ENCODE measurements at regions not wholly inside any gene's neighbourhood (a gene's known extent, or its start where the extent isn't known, plus 50 kb on each side); places are given as distances from the start of the nearest gene placed in this dataset.

DNA sequence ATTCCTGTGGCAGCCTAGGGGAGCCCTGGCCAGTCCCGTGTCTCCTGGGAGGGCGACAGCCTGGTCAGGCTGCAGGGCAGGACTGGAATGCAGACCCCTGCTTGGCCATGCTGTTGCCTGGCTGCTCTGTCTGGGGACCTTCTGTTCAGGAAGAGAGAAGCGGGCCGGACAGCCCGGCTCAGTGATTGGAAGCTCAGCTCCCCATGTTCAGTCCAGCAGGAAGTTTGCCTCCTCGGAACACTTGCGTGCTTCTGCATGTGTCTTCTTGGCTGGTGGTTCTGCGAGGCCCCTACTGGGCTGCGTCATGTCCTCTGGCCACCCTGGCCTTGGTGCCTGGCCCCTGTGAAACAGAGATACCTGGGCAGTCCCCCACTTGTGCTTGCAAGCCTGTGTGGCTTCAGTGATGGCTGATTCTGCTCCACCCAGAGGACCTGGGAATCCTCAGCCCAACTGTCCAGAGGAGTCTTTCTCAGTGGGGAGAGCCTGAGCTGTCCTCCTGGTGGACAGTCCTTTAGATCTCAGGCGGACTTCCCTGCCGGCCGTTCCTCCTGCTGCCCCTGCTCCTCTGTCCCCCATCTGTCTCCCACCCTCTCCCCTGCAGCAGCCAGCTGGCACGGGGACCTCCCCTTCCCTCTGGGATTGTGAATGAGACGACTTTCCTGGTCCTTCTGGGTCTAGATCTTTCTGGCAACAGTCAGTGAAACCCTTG is 279.5 kb downstream of the SEC14L1 start:
- no peak for DNase-seq (ENCODE audit: low spot score)

DNA sequence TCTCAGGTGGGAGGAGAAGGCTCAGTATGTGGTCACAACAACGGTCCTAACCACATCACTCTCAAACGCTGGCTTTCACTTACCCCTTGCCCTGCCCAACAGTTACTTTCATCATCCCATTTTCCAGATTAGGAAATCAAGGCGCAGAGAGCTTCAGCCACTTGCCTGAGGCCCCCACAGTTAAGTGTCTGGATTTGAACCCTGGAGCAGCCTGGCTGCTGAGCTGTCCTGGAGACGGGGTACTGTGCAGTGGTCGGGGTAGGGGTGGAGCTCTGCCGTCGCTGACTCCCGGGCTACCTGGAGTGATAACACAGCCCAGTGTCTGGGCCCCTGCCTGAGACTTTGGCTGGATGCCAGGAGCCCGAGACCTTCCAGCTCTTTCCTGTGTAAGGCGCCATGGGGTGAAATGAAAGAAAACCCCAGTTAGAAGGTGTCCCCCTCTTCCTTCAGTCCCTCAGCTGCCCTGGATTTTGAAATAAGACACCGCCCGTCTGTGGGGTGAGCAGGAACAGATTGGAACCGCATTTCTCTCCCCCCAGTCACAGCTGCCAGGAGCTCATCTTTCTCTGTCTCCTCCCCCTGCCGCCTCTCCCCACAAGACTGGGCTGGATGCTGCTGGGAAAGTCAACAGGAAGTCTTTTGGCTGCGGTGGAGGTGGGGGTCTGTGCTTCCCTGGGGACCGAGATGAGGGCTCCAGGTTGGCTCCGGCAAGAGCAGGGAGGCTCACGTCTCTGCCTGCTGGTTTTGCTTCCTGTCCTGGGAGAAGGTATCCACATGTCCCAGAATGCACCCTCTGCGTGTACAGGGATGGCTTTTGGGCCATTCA is 280.2 kb downstream of the SEC14L1 start:
- peak; percentile 75 for DNase-seq (ENCODE audit: low spot score)

DNA sequence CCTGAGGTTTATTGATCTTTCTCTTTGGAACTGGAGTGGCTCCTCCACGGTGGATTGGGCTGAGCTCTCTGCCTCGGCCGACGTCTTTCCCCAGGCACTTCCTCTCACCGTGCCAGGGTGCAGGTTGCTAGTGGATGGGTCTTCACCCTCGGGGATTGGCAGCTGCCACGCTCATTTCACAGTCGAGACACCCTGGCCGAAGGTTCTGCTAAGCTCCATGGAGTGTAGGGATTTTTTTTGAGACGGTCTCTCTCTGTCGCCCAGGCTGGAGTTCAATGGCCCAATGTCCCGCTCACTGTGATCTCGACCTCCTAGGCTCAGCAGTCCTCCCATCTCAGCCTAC is 280.8 kb downstream of the SEC14L1 start:
- no peak for DNase-seq (ENCODE audit: low spot score)

DNA sequence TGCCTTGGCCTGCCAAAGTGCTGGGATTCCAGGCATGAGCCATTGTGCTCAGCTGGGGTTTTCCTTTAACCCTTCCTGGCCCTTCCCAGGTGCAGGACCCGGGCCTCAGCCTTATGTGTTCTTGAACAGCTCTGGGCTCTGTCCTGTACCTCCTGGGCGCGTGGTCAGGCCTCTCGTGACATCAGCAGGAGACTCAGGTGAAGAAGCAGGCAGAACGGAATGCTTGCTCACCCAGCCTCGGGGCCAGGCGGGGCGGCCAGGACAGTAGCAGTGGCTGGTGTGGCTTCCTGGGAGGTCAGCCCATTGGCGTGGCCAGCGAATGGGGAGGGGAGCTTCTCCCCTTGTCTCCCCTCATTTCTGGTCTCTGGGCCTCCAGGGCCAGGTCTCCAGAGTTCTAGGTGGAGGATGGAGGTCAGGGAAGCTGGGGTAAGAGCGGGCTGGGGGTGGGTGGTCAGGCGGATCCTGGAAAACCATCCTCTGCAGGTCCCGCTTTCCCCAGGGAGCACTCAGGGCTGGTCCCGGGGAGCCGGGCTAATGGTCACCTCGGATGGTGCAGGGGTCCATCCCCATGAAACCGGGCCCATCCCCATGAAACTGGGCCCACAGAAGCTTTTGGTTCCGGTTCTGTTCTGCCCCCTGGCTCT is 281.5 kb downstream of the SEC14L1 start:
- peak; percentile 96 for DNase-seq (ENCODE audit: low spot score)

DNA sequence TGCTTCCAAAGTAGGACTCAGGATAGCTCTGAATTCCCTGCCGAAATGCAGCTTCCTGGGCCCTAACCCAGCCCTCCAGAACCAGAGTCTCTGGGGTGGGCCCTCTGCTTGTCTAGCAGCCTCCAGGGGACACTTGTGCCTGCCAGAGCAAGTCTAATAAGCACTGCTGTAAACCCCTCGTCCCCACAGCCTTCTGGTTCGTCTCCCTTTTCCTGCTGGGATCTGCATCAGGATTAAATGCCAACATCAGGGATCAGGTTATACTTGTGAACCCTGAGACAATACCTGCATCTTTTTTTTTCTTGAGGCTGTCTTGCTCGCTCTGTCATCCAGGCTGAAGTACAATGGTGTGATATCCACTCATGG is 282.0 kb downstream of the SEC14L1 start:
- DNase-seq (ENCODE audit: low spot score), result no peak

DNA sequence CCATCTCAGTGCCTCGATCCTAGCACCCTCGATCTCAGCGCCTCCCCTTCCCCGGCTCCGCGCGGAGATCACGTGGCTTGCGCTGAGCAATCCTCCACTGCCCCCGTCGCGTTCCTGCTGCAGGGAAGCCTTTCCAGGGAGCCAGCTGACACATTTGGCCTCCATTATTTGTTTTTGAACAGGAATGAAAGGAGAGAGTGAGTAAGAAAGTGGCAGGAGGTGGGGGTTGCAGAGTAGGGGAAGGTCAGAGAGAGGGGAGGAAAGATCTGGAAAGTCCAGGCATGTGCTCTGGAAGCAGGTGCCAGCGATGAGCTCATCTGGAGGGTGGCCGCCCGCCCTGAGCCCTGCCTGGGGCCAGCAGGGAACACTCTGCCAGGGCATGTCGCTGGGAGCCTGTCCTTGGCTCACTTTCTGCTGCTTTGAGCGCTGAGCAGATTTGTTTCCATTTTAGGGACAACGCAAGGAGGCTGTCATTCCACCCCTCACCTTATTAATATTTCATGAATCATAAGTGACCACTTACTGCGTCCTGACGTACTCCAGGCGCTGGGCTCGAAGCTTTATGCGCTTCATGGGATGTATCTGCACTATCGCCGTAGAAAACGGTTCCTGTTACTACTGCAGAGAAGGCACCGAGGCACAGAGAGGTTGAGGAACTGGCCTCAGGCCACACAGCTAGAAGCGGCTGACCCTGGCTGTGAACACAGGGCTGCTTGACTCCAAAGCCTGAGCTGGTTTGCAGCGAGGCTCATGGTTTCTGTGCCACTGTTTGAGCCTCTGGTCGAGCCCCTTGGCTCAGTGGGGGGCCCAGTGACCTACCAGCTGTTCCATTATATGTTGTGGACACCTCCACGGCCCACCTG is 283.1 kb downstream of the SEC14L1 start:
- peak; percentile 93 for DNase-seq (ENCODE audit: low spot score)

DNA sequence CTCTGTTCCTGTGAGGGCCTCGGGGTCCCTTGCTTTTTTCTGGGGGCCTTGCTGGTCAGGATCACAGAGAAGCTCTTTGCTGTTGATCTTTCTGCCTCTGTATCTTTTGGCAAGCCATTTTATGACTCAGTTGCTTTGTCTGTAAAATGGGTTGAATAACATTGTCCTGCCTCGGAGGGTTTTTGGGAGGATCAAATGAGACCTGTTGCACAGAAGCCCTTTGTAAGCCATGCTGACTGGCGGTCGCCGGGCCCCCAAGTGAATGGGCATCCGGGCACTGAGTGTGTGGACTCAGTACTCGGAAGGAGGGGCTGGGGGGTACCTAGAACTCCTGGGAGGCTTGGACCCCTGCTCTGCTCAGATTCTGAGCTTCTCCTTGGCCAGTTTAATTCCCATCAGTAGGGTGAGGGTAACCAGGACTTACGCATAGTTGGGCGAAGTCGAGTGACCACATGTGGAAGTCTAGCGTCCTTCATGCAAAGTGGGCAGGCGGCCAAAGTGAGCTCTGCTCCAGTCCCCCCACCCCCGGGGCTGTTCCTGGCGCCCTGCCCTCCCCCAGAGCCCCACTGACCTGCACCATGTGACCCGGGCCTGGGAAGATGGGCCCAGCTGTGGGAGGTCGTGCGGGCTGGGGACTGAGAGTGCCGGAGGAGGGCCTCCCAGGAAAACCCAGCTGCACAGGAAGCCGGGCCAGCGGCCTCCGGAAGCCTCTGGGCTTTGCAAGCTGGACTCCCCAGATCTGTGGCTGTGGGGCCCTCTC is 284.0 kb downstream of the SEC14L1 start:
- peak; percentile 91 for DNase-seq (ENCODE audit: low spot score)

DNA sequence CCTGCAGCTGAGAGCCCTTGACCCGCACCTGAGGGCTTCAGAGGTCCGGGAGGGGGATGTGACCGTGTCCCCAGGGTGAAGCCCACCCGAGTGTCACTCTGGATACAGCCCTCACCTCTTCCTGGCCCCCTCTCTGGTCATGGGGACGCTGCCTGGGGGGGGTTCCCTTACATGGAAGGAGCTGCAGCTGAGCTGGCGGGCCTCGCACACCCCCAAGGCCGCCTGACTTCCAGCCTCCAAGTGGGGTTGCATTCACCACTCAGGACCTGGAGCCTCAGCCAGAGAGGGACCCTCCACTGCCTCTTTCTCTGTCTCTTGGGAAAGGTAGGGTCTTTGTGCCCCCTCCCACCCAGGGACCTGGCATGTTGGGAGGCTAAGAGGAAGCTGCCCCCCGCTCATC is 284.6 kb downstream of the SEC14L1 start:
- no peak for DNase-seq (ENCODE audit: low spot score)

DNA sequence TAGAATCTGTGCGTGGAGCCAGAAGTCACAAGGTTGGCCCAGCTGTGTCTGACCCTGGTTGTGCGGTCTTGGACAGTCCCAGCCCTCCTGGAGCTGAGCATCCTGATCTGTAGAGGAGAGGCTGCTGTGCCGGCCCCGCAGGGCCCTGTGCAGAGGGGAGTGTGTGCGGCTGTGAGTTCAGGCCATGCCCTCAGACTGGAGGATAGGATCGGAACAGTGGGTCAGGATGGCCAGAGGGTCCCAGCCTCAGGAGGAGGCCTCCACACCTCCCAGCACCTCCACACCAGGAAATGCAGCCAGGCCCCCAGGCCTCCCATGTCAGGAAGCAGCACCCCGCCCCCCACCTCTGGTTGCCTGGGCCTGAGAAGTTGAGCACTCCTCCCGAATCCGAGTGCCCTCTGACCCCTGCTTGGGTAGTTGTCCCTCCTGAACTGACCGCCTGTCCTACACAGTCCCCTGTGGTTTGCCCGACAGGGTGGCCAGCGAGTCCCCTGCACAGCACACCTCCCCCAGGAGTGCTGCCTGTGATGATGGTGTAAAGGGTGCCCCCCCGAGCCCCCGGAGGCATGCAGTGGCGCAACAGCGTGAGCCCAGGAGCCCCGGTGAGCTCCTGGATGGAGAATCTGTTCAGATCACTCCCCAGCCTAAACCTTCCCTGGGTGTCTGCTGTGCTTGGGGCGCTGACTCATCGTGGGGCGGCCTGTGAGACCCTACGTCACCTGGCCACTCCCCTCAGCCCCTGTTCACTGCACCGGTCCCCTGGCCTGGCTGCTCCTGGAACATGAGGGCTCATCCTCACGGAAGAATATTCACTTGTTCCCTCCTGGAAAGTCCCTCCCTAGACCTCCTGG is 285.2 kb downstream of the SEC14L1 start:
- DNase-seq (ENCODE audit: low spot score), result peak; percentile 86

DNA sequence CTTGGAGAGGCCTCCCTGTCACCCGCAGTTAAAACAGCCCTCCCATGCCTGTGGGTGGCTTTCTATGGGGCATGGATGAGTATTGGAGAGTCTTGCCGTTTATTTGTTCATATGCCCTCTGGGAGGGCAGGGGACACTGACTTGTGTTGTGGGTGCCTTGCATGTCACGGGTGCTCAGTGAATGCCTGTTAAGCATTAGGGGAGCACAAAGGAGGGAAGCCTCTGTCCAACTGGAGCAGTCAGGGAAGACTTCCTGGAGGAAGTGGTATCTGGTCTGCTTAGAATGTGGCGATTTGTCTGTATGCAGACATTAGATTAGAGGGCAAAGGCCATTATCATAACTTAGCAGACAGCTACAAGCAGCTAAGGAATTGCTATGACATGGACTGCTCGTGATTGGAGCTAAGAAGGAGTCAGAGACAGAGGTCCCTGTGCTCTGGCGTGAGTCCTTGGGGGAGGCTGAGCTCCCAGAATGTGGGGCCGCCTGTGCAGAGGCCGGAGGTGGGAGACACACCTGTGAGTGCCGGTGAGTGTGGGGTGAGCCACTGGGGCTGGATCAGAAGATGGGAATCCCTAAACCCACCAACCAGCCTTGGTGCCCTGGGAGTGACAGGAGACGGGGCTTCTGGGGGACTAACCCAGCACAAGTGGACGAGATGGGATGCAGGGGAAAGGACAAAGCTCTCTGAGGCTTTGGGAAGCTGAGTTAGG is 286.1 kb downstream of the SEC14L1 start:
- DNase-seq (ENCODE audit: low spot score), result peak; percentile 20

DNA sequence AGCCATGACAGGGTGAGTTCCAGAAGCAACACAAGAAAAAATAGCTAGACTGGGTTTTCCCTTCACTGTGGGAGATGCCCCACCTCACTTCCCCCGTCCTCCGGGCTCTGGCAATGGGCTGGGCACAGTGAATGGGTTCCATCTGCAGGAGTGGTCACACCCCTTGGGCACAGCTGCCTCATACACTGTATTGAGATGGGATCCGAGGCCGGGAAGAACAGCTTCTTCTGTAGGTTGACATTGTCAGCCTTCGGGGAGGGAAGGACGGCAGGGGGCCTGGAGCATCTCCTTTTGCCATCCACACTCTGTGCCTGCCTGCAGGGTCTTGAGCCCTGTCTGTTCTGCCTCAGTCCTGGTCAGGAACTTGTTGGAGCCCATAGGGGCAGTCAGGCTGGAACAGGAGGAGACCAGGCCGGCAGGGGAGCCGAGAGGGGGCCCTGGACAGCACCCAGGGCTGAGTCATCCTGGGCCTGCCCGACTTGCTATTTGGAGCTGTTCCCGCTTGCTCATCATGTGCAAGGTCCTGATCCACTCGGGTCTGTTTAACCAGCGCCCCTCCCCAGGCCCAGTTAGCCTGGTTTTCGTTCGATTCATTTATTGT is 286.7 kb downstream of the SEC14L1 start:
- peak; percentile 72 for DNase-seq (ENCODE audit: low spot score)

DNA sequence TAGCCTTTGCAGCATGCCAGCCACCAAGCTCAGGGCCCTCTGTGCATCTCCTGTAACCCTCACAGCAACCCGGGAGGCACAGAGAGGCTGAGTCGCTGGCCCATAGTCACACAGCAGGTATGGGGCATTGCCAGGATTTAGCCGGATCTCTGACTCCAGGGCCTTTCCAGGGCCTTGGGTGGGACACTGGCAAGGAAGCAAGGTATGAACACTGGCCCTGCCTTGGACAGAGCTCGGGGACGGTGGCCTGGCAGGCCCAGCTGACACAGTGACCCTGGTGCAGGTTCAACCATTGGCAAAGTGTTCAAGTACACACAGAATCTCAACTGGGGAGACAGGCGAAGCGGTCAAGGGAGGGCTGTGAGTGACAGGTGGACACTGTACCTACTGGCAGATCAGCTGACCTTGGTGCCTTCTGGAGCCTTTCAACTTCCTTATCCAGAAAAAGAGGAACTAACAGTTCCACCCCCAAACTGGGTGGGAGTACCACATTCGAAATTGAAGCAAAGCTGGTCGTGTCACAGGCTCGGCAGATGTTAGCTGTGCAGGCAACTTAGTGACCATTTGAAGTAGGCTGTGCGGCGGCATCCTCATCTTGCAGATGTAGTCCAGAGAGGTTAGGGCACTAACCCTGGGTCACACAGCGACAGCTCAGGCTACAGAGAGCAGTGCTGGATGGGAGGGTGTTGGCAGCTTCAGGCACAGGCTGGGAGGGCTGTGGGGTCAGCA is 287.4 kb downstream of the SEC14L1 start:
- no peak for DNase-seq (ENCODE audit: low spot score)

DNA sequence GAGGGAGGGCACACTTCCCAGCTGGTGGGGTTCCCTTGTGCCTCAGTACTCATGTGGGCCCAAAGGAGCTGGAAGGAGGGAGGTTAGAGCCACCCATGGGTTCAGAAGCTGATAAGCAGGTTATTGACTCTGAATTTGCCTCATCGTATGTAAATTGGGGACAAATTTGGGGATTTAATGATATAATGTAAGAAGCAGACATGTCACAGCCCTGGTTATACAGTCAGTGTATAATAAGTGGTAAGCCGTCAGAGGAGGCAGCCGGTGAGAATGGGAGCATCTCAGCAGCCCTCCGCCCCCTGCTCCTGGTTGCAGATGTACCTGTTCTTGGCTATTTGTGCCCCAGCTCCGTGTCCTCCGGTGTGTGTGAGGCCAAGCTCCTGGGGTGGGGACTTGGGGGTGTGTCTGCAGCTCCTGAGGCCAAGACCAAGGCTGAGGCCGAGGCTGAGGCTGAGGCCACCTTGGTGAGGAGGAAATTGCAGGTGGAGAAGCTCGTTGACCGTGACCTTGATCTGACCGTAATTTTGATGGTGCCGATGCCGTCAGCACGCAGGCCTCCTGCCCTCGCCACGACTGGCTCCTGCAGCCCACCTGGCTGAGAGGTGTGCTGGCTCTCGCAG is 288.1 kb downstream of the SEC14L1 start:
- no peak for DNase-seq (ENCODE audit: low spot score)

DNA sequence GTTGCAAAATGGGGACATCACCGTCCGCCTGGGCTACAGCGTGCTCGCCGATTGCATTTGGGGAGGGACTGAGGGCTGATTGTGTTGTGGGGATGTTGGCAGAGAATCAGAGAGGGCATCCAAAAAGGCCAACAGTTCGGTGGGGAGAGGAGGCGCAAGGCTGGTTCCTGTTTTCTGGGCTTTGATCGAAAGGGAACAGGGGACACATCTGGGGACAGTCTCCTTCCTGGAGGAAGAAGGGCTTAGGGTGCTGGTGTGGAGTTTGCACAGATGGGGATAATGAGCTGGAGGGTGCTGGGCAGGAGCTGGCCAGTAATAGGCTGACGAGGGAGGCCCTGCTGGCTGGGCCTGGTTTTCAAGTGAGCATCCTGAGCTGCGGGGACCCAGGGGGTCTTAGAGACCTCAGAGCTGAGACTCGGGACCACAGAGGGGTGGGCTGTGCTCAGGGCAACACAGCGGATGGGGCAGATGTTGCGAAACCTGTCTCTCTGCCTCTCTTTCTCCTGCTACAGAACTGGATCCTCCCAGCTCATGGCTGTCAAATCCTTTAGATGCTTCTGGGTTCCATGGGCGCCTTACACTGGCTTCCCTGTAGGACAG is 288.7 kb downstream of the SEC14L1 start:
- no peak for DNase-seq (ENCODE audit: low spot score)

DNA sequence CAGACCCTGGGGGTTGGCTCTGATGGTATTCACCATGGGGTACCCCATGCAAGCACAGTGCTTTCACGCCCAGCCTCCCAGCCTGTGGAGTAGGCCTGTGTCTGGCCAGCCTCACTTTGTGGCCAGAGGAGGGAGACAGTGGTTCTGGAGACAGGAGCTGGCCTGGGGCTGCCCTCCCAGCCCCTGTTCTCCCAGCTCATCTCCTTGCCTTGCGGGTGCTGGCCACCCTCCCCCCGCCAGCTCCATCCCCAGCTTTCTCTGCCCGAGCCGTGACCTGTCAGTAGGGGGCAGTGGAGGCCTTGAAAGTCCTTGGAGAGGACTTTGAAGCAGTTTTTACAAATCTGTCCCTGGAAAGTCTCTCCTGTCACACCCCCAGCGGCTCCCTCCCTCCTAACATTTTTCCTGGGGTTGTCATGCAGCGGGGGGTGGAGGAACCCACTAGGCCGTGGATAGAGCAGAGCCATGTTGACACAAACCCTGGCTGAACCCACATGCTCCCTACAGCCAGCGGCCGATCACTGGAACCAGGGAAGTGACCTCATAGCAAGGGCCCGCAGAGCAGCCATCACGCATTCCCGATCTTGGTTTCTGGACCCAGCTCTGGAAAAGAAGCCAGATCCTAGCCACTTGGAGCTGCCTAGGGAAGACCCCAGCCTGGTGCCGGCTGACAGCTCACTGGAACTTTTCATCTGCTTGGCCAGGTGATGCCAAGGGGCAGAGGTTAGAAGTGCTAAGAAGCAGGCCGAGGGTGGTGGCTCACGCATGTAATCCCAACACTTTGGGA is 289.4 kb downstream of the SEC14L1 start:
- peak; percentile 99 for DNase-seq (ENCODE audit: low spot score)

DNA sequence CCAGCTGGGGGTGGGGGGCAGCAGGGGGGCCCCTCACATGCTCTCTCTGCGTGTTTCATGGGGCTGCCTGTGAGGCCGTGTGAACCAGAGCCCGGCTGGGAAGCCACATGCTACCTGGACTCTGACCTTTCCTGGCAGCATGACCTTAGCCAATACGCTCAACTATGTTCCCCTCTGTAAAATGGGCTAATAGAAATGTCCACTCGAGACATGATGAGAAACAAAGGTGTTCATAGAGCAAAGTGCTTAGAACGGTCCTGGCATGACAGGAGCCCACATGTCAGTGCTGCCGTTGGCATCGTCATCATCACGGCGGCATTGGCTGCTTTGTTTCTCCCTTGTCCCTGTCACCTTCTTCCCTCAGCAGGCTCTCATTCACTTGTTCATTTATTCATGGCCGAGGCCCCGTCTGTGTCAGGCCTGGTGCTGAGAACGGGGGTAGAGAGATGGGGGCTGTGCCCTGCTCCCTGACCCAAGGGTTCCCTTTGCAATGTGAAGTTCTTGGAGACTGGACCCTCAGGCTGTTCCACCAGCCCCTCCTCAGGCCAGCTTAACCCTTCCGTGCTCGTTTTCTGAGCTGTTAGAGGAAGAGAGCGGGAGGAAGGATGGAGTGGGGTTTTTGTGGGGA is 291.4 kb downstream of the SEC14L1 start:
- DNase-seq (ENCODE audit: low spot score), result no peak

DNA sequence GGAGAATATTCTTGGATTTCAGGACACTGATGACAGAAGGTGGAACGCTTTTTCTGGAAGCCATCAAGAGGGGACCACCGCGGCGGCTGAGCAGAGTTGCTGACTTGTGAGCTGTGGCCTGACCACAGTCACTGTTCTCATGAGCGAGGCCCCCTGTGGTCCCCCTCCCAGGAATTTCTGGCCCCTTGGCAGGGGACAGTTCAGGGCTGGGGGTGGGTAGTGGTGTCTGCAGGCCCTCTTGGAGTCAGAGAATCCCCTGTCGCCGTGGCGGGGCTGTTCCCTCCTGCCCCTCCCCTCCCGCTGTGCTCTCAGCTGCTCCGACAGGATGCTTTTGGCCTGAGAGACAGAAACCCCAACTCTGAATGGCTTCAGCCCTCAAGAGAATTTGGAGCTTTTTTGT is 292.0 kb downstream of the SEC14L1 start:
- no peak for DNase-seq (ENCODE audit: low spot score)

Data from kidney tubule cell (primary cell).